ENCODE measurements at regions not wholly inside any gene's neighbourhood (a gene's known extent, or its start where the extent isn't known, plus 50 kb on each side); places are given as distances from the start of the nearest gene placed in this dataset.

GRCh38 chr12:63308671-63309070, 157.7 kb upstream of the AVPR1A start:
- TF ChIP-seq SMC3 (conservative IDR thresholded peaks at IDR 0.05; ENCODE audit: poor library complexity): no peak
- no peak for TF ChIP-seq REST (IDR thresholded peaks at IDR 0.05; ENCODE audit: borderline replicate concordance)
- TF ChIP-seq MXI1 (conservative IDR thresholded peaks at IDR 0.05; ENCODE audit: poor library complexity, severe bottlenecking): no peak
- TF ChIP-seq CTCF (IDR thresholded peaks at IDR 0.05; ENCODE audit: poor library complexity, severe bottlenecking): no peak
- TF ChIP-seq EP300 (conservative IDR thresholded peaks at IDR 0.05; ENCODE audit: poor library complexity, severe bottlenecking): no peak
- no peak for TF ChIP-seq POLR2AphosphoS5 (IDR thresholded peaks at IDR 0.05)
- no peak for TF ChIP-seq RAD21 (conservative IDR thresholded peaks at IDR 0.05)
- TF ChIP-seq TAF1 (IDR thresholded peaks at IDR 0.05; ENCODE audit: low read depth): no peak
- TF ChIP-seq EZH2 (IDR thresholded peaks at IDR 0.05; ENCODE audit: borderline replicate concordance, insufficient read depth, low read length, poor library complexity, severe bottlenecking): no peak
- no peaks in the 10 kb centered on the region for H3K36me3 ChIP-seq (ENCODE audit: insufficient read depth, low read length)
- H3K27me3 ChIP-seq (ENCODE audit: insufficient read depth, low read depth, low read length): no peaks in the 10 kb centered on the region
- no peak overlapping the region for H3K4me2 ChIP-seq (ENCODE audit: low read length)
- no peaks in the 10 kb centered on the region for H3K79me2 ChIP-seq (replicated peaks; ENCODE audit: insufficient read depth, low read length)
- no peaks in the 10 kb centered on the region for H3F3A ChIP-seq (ENCODE audit: insufficient read depth, low read length, poor library complexity, severe bottlenecking)
- no peaks in the 10 kb centered on the region for H3K9me3 ChIP-seq (ENCODE audit: low read length)
- no peak overlapping the region for H3K27ac ChIP-seq (ENCODE audit: low read length)
- no peak overlapping the region for H2AFZ ChIP-seq (ENCODE audit: low read depth, low read length)
- H3K4me3 ChIP-seq (ENCODE audit: low read length): no peak overlapping the region
- no peaks in the 10 kb centered on the region for H3K9me2 ChIP-seq (ENCODE audit: insufficient read depth, low read length)
- H3K9ac ChIP-seq (ENCODE audit: low read length): no peak overlapping the region
- H4K20me1 ChIP-seq (ENCODE audit: insufficient read depth): no peaks in the 10 kb centered on the region

GRCh38 chr12:63307849-63308248, 156.8 kb upstream of the AVPR1A start:
- Histone ChIP-seq H3K79me2 (replicated peaks; ENCODE audit: insufficient read depth, low read length) (no peaks in the 10 kb centered on the region), H4K20me1 (ENCODE audit: insufficient read depth) (no peaks in the 10 kb centered on the region), H3K4me2 (ENCODE audit: low read length) (no peak overlapping the region), H3K4me3 (ENCODE audit: low read length) (no peak overlapping the region), H3K27ac (ENCODE audit: low read length) (no peak overlapping the region), H3K36me3 (ENCODE audit: insufficient read depth, low read length) (no peaks in the 10 kb centered on the region), H3F3A (ENCODE audit: insufficient read depth, low read length, poor library complexity, severe bottlenecking) (no peaks in the 10 kb centered on the region), H3K9me2 (ENCODE audit: insufficient read depth, low read length) (no peaks in the 10 kb centered on the region), H3K27me3 (ENCODE audit: insufficient read depth, low read depth, low read length) (no peaks in the 10 kb centered on the region), H3K9ac (ENCODE audit: low read length) (no peak overlapping the region), H2AFZ (ENCODE audit: low read depth, low read length) (no peak overlapping the region), H3K9me3 (ENCODE audit: low read length) (no peaks in the 10 kb centered on the region)
- TF ChIP-seq EZH2 (IDR thresholded peaks at IDR 0.05; ENCODE audit: borderline replicate concordance, insufficient read depth, low read length, poor library complexity, severe bottlenecking) (no peak), REST (IDR thresholded peaks at IDR 0.05; ENCODE audit: borderline replicate concordance) (no peak), SMC3 (conservative IDR thresholded peaks at IDR 0.05; ENCODE audit: poor library complexity) (no peak), MXI1 (conservative IDR thresholded peaks at IDR 0.05; ENCODE audit: poor library complexity, severe bottlenecking) (no peak), CTCF (IDR thresholded peaks at IDR 0.05; ENCODE audit: poor library complexity, severe bottlenecking) (no peak), TAF1 (IDR thresholded peaks at IDR 0.05; ENCODE audit: low read depth) (no peak), POLR2AphosphoS5 (IDR thresholded peaks at IDR 0.05) (no peak), EP300 (conservative IDR thresholded peaks at IDR 0.05; ENCODE audit: poor library complexity, severe bottlenecking) (no peak), RAD21 (conservative IDR thresholded peaks at IDR 0.05) (no peak)

Data from neural cell (in vitro differentiated cells).